ENCODE measurements at regions not wholly inside any gene's neighbourhood (a gene's known extent, or its start where the extent isn't known, plus 50 kb on each side); places are given as distances from the start of the nearest gene placed in this dataset.

- DNase-seq (ENCODE audit: low spot score in 2 of 2), result no peak
- Histone ChIP-seq H3K4me3 (no peak overlapping the region), H3K36me3 (no peaks in the 10 kb centered on the region), H3K9me3 (no peaks in the 10 kb centered on the region), H3K4me1 (no peaks in the 10 kb centered on the region), H3K27me3 (no peaks in the 10 kb centered on the region), H3K27ac (no peak overlapping the region)
- TF ChIP-seq POLR2AphosphoS5 (IDR thresholded peaks at IDR 0.05) (no peak), CTCF (IDR thresholded peaks at IDR 0.05) (no peak), EP300 (IDR thresholded peaks at IDR 0.05) (no peak), POLR2A (IDR thresholded peaks at IDR 0.05) (no peak)
Measured at GRCh38 chr1:60170709-60171108, 97.1 kb upstream of the C1orf87 start.

- no peaks in the 10 kb centered on the region for H3K27me3 ChIP-seq
- H3K4me3 ChIP-seq, result no peak overlapping the region
- H3K36me3 ChIP-seq, result no peaks in the 10 kb centered on the region
- TF ChIP-seq EP300 (IDR thresholded peaks at IDR 0.05), result no peak
- no peak for TF ChIP-seq CTCF (IDR thresholded peaks at IDR 0.05)
- TF ChIP-seq POLR2AphosphoS5 (IDR thresholded peaks at IDR 0.05), result no peak
- TF ChIP-seq POLR2A (IDR thresholded peaks at IDR 0.05), result no peak
- H3K27ac ChIP-seq, result no peak overlapping the region
- no peak for DNase-seq (ENCODE audit: low spot score in 2 of 2)
- no peaks in the 10 kb centered on the region for H3K4me1 ChIP-seq
- H3K9me3 ChIP-seq, result no peaks in the 10 kb centered on the region
- WGBS, result 78% methylated on average over 2 of the region's 2 CpGs
Measured at GRCh38 chr1:60169206-60169605, 95.6 kb upstream of the C1orf87 start.

GRCh38 chr1:60162936-60163335 is 89.4 kb upstream of the C1orf87 start:
- 53% methylated on average over 2 of the region's 2 CpGs for WGBS
- TF ChIP-seq POLR2A (IDR thresholded peaks at IDR 0.05), result no peak
- H3K4me3 ChIP-seq, result no peak overlapping the region
- H3K4me1 ChIP-seq, result no peaks in the 10 kb centered on the region
- H3K27ac ChIP-seq, result no peak overlapping the region
- no peaks in the 10 kb centered on the region for H3K9me3 ChIP-seq
- no peak for DNase-seq (ENCODE audit: low spot score in 2 of 2)
- no peaks in the 10 kb centered on the region for H3K27me3 ChIP-seq
- no peaks in the 10 kb centered on the region for H3K36me3 ChIP-seq

GRCh38 chr1:60160141-60160540 is 86.6 kb upstream of the C1orf87 start:
- 73% methylated on average over 2 of the region's 2 CpGs for WGBS
- no peaks in the 10 kb centered on the region for H3K36me3 ChIP-seq
- TF ChIP-seq POLR2AphosphoS5 (IDR thresholded peaks at IDR 0.05) (no peak), CTCF (IDR thresholded peaks at IDR 0.05) (no peak), POLR2A (IDR thresholded peaks at IDR 0.05) (no peak), EP300 (IDR thresholded peaks at IDR 0.05) (no peak)
- no peaks in the 10 kb centered on the region for H3K4me1 ChIP-seq
- H3K27ac ChIP-seq, result no peak overlapping the region
- no peak for DNase-seq (ENCODE audit: low spot score in 2 of 2)
- no peaks in the 10 kb centered on the region for H3K9me3 ChIP-seq
- no peaks in the 10 kb centered on the region for H3K27me3 ChIP-seq
- no peak overlapping the region for H3K4me3 ChIP-seq

- no peaks in the 10 kb centered on the region for H3K36me3 ChIP-seq
- DNase-seq (ENCODE audit: low spot score in 2 of 2), result no peak
- H3K27me3 ChIP-seq, result no peaks in the 10 kb centered on the region
- H3K4me1 ChIP-seq, result peaks cover 2% of the 10 kb centered on the region
- H3K27ac ChIP-seq, result no peak overlapping the region
- H3K9me3 ChIP-seq, result no peaks in the 10 kb centered on the region
- H3K4me3 ChIP-seq, result no peak overlapping the region
- 38% methylated on average over 1 of the region's 1 CpG for WGBS
- TF ChIP-seq POLR2AphosphoS5 (IDR thresholded peaks at IDR 0.05) (no peak), POLR2A (IDR thresholded peaks at IDR 0.05) (no peak), EP300 (IDR thresholded peaks at IDR 0.05) (no peak), CTCF (IDR thresholded peaks at IDR 0.05) (no peak)
Measured at GRCh38 chr1:60156371-60156770, 82.8 kb upstream of the C1orf87 start.

- WGBS, result 65% methylated on average over 2 of the region's 2 CpGs
- H3K27ac ChIP-seq, result no peak overlapping the region
- peaks cover 2% of the 10 kb centered on the region for H3K4me1 ChIP-seq
- no peak overlapping the region for H3K4me3 ChIP-seq
- no peaks in the 10 kb centered on the region for H3K27me3 ChIP-seq
- no peaks in the 10 kb centered on the region for H3K9me3 ChIP-seq
- DNase-seq (ENCODE audit: low spot score in 2 of 2), result no peak
- TF ChIP-seq EP300 (IDR thresholded peaks at IDR 0.05), result no peak
- H3K36me3 ChIP-seq, result no peaks in the 10 kb centered on the region
Measured at GRCh38 chr1:60153961-60154360, 80.4 kb upstream of the C1orf87 start.

Measured in suprapubic skin (tissue), 4 donors.